ENCODE measurements at regions not wholly inside any gene's neighbourhood (a gene's known extent, or its start where the extent isn't known, plus 50 kb on each side); places are given as distances from the start of the nearest gene placed in this dataset.
"Not testable (repeated sequence)": the region's sequence is repeated elsewhere in the genome, so short reads cannot be mapped to it uniquely, and the experiment has no call there.

- TF ChIP-seq CTCF (IDR thresholded peaks at IDR 0.05; ENCODE audit: insufficient read depth, low read depth, low read length), result no peak
- no peak overlapping the region for H3K4me3 ChIP-seq (ENCODE audit: low read depth, low read length)
- no peak for DNase-seq (ENCODE audit: low read depth)
These were observed 75.4 kb upstream of the ADRB2 start for GRCh38 chr5:148751025-148751424.

- not testable (repeated sequence) for DNase-seq (ENCODE audit: low read depth); H3K4me3 ChIP-seq (ENCODE audit: low read depth, low read length)
These were observed 74.0 kb upstream of the ADRB2 start for GRCh38 chr5:148752375-148752774.

GRCh38 chr5:148759101-148759500 is 67.3 kb upstream of the ADRB2 start:
- no peak overlapping the region for H3K4me3 ChIP-seq (ENCODE audit: low read depth, low read length)
- no peak for DNase-seq (ENCODE audit: low read depth)
- no peak for TF ChIP-seq CTCF (IDR thresholded peaks at IDR 0.05; ENCODE audit: insufficient read depth, low read depth, low read length)

- TF ChIP-seq CTCF (IDR thresholded peaks at IDR 0.05; ENCODE audit: insufficient read depth, low read depth, low read length), result no peak
- DNase-seq (ENCODE audit: low read depth), result no peak
- H3K4me3 ChIP-seq (ENCODE audit: low read depth, low read length), result no peak overlapping the region
These were observed 65.3 kb upstream of the ADRB2 start for GRCh38 chr5:148760945-148761638.

- DNase-seq (ENCODE audit: low read depth), result no peak
- TF ChIP-seq CTCF (IDR thresholded peaks at IDR 0.05; ENCODE audit: insufficient read depth, low read depth, low read length), result no peak
- H3K4me3 ChIP-seq (ENCODE audit: low read depth, low read length), result no peak overlapping the region
These were observed 62.4 kb upstream of the ADRB2 start for GRCh38 chr5:148763996-148764395.

GRCh38 chr5:148765061-148765460 is 61.4 kb upstream of the ADRB2 start:
- TF ChIP-seq CTCF (IDR thresholded peaks at IDR 0.05; ENCODE audit: insufficient read depth, low read depth, low read length), result no peak
- no peak overlapping the region for H3K4me3 ChIP-seq (ENCODE audit: low read depth, low read length)
- no peak for DNase-seq (ENCODE audit: low read depth)

GRCh38 chr5:148768806-148769415 is 57.5 kb upstream of the ADRB2 start:
- no peak for DNase-seq (ENCODE audit: low read depth)
- no peak for TF ChIP-seq CTCF (IDR thresholded peaks at IDR 0.05; ENCODE audit: insufficient read depth, low read depth, low read length)
- no peak overlapping the region for H3K4me3 ChIP-seq (ENCODE audit: low read depth, low read length)
